ENCODE measurements at regions not wholly inside any gene's neighbourhood (a gene's known extent, or its start where the extent isn't known, plus 50 kb on each side); places are given as distances from the start of the nearest gene placed in this dataset.

DNA sequence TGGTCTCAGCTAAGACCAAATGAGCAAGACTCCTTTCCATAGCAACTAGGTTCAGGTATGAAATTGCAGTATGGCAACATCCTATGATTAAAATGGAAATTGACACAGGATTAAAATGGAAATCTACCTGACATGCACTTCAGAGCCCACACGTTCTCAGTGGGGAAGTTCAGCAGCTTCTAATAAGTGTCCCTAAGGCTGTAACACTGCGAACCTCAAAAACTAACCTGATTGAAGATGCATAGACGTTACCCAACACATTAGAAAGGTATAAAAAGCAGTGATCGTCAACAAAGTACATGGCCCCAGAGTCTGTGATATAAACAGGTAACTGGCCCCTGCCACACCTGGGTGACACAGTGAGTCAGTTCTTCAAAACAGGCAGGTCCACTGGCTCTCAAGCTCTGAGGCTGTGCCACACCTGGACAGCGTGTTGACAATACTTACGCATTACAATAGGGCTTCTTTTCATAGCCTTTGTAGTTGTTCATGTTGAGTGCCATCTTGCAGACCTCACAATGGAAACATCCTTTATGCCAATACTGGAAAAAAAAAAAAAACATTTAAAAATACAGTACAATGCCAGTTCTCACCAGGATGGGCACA lies 274.9 kb upstream of the NEBL start:
- no peak for DNase-seq (ENCODE audit: low spot score)

DNA sequence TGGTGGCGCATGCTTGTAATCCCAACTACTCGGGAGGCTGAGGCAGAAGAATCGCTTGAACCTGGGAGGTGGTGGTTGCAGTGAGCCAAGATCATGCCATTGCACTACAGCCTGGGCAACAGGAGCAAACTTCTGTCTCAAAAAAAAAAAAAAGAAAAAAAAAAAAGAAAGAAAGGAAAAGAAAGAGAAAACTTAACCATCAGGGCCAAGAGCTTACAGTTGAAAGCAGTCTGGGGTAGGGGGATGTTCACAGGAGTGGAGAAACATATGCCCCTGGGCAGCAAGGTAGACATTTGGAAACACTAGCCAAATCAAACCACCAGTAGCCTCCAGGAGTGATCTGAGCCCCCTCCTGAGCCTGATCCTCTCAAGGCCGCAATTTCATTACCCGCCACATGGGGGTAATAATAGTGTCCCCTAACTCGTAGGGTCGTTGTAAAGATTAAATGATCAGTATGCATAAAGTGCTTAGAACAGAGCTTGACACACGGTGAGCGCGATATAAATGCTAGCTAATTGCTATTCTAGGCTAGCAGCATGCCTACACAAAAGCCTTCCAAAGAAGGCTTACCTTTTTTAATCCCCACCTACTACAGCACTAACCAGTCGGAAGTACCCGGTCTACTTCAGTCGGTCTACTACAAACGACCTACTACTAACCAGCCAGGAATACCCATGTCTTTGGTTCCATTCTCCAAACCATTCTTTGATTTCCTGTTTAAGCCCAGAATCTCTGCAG lies 274.3 kb upstream of the NEBL start:
- DNase-seq (ENCODE audit: low spot score) = no peak

- no peak for DNase-seq (ENCODE audit: low spot score)
These were observed 273.1 kb upstream of the NEBL start for GRCh38 chr10:21170216-21170615.

- DNase-seq (ENCODE audit: low spot score) = no peak
These were observed 272.2 kb upstream of the NEBL start for GRCh38 chr10:21169271-21169670.

- no peak for DNase-seq (ENCODE audit: low spot score)
These were observed 270.3 kb upstream of the NEBL start for GRCh38 chr10:21167288-21168010.

DNA sequence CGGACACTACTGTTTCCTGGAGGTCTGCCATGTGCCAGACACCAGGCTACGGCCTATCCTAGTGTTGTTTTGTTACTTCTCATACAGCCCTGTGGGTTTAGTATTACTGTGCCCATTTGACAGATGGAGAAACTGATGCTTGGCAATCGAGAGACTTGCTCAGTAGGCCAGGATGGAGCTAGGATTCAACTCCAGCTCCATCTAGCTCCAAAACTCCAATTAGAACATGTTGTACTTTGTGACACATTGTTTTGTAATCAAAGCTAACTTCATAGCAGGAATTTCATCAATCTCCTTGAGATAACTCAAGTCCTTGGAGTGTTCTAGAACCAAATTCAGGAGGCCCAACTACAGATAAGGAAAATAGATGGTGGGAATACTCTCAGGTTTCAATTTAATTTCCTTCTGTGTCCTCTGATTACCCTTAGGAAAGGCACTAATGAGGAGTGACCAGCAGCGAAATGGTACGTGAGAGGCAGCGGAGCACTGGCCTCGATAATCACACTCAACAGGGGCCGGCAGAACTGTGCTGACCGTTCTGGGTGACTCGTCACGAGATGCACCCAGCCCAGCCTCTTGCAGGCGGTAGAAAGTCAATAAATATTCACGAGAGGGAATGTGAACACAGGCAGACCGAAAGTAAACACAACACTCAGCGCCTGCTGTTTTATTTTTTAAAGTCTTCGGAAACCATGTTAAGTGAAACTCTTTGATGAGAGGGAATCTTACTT lies 269.6 kb upstream of the NEBL start:
- DNase-seq (ENCODE audit: low spot score) = no peak

GRCh38 chr10:21165489-21165888 lies 268.4 kb upstream of the NEBL start:
- no peak for DNase-seq (ENCODE audit: low spot score)

DNA sequence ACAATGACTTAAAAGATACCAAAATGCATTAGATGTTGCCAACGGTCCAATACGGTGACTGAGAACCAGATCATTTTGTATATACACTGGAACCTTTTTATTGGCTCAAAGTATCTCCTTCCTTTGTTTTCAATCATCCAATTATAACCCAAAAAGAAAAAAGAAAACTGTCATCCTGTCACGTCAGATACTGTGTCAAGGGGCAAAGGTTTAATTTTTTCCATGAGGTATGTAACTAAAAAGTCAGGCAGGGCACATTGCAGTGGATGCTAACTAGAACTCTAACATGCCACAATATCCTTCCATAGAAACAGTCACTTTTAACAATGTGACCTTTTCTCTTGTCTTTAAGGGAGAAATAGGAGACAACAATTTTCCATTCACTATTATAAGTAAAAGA lies 267.6 kb upstream of the NEBL start:
- DNase-seq (ENCODE audit: low spot score) = no peak

DNA sequence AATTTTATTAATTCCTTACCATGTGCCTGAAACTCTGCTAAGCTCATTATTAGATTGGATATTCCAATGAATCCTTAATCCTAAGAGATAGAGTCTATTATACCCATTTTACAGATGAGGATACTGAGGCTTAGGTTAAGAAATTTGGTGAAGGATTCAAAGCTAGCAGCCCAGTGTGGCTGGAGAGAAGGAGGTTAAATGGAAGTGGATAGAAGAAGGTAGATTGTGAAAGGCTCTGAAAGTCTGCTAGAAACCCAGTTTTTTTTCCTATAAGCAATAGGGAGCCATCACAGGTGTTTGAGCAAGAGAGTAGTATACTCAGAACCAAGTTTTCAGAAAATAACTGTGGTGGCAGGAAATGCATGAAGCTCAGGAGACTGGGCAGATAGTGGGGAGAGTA lies 265.8 kb upstream of the NEBL start:
- DNase-seq (ENCODE audit: low spot score) = no peak

DNA sequence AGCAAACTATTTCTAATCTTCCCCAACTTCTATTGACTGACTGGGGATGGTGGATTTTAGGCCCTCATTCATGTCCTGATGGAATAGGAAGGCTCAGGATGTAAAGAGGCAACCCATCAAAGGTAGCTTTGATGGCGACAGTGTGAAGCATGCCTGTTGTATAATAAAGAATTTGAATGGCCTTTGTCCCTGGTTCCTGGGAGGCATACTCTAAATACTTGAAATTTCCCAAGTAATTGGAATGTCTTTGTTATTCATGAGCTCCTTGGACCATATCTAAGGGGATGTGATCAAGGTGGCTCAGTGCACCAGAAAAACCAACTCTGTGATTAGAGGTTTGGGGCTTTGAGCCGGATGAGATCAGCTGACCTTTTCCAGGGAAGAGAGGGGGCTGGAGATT lies 264.5 kb upstream of the NEBL start:
- DNase-seq (ENCODE audit: low spot score) = no peak

DNA sequence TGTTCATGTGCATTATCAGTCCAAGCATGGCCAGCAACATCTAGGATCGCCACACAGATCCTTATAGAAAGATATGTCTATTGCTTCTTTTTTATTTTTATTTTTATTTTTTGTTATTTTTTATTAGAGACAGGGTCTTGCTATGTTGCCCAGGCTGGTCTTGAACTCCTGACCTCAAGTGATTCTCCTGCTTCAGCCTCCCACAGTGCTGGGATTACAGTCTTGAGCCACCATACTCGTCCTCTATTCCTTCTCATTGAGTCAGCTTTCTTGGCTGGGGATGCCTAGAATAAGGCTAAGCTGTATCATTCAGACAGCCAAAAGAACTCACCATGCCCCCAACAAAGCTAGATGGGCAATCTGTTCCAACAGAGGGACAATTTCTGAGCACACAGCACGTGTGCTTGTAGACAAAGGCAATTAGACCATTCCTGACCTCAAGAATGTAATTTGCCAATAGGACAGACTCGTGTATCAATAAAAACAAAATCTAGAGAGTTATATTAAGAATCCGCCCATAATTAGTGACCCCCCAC lies 264.0 kb upstream of the NEBL start:
- no peak for DNase-seq (ENCODE audit: low spot score)

GRCh38 chr10:21160116-21160515 lies 263.0 kb upstream of the NEBL start:
- no peak for DNase-seq (ENCODE audit: low spot score)

GRCh38 chr10:21159669-21160068 lies 262.6 kb upstream of the NEBL start:
- DNase-seq (ENCODE audit: low spot score) = no peak

DNA sequence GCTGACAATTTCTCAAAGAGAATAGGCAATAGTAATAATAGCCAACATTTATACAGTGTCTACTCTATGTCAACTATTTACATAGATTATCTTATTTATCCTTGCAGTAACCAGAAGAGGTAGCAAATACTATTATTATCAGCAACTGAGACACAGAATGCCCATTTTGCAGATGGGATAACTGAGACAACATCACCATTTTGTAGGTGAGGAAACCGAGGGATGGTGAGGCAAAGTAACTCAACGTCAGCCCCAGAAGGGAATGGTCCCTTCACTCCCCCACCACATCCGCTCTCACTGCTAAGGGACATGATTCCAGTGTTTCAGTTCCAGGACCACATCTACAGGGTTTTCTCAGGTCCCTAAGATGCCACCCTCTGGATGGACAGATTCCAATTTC lies 261.2 kb upstream of the NEBL start:
- DNase-seq (ENCODE audit: low spot score) = no peak

- DNase-seq (ENCODE audit: low spot score) = no peak
These were observed 260.6 kb upstream of the NEBL start for GRCh38 chr10:21157664-21158063.

- no peak for DNase-seq (ENCODE audit: low spot score)
These were observed 253.1 kb upstream of the NEBL start for GRCh38 chr10:21150166-21150565.

DNA sequence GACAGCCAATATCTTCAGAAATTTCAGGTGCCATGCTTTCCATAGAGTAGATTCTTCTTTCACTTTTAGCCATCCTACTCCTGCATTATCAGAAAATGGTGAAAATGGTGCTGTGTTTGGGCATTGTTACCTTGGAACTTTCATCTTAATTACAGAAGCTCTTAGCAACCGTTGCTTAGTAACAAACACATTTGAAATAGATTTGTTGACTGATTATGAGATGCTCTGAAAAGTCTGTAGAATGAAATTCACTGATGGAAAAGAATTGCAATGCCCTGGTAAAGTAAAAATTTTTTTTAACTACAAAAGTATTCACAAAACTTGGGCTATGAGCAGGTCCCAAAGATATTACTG lies 249.3 kb upstream of the NEBL start:
- DNase-seq (ENCODE audit: low spot score) = no peak

- no peak for DNase-seq (ENCODE audit: low spot score)
These were observed 248.8 kb upstream of the NEBL start for GRCh38 chr10:21145751-21146435.

DNA sequence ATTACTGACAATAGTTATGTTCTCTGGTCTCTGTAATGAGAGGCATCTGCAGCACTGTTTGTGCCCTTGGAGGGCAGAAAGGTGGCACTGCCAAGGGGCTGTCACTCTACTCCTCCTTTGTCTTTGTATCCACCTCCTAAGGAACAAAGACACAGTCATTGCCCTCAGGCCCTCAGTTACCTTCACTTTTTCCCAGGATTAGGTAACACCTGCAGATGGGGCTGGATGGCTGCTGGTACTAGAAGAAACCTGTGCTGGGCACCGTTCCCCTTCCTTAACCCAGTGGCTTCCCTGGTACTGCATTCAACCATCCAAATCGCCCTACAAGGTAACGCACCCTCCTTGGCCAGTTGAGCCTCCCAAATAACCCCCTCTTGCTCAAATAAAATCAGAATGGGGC lies 246.9 kb upstream of the NEBL start:
- DNase-seq (ENCODE audit: low spot score) = no peak

DNA sequence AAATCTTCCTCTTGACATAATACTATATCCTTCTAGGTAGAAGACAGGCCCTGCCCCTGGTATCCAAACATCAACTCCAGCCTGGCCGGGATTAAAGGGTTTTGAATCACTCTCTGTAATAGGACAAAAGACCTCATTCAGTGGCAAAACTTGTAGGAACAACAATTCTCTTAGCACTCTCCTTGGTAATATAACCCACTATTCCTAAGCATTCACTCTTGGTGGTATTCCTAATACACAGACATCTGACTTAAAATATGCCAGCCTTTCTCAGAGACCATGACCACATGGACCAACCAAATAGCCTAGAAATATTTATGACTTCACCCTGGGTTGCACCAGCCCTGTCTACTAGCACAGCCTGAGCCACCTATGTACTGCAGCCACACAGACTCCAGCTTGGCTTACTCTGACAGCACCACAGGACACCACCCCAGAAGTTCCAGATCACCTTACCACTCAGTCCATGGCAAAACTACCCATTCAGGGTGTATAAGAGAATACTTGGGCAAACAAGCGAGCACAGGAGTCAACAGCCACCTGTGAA lies 244.9 kb upstream of the NEBL start:
- no peak for DNase-seq (ENCODE audit: low spot score)

DNA sequence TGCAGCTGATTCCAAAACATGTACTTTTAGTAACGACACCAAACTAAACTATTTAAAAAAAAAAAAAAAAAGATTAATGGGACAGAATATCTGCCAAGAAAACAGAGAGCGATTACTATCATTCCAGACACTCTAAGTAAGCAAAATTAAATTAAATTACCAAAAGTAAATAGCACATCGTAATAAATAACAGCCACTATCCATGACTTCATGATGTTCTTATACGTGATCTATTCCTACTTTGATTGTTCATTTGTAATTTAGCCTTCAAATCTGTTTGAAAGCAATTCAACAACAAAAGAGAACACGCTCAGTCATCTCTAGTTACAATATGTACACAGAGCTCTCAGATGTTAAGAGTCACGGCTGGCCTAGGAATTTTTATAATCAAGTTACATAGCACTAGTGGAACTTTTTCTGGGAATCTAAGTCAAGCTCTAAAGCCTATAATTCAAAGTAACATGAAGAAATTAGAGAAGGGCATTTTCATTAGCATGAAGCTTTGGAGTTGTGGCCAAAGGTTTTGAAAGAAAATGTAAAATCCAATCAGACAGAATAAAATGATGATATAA lies 241.7 kb upstream of the NEBL start:
- no peak for DNase-seq (ENCODE audit: low spot score)
